ENCODE measurements at regions not wholly inside any gene's neighbourhood (a gene's known extent, or its start where the extent isn't known, plus 50 kb on each side); places are given as distances from the start of the nearest gene placed in this dataset.

DNA sequence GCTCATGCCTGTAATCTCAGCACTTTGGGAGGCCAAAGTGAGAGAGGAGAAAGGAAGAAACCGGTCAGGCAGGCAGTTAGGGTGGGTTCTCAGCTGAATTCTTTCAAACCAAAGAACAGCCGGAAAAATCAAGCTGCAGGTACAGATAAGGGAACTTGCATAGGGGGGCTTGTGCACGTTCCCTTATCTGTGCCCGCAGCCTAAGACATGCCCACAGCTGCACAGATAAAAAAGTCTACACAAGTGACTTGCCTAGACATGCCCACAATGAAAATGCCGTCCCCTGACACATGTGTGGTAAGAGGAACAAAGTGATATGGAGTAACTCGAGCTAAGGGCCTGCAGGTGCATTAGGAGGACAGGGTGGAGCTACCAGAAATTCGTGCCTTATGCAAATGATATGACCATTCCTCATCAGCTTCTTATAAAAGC is 175.8 kb upstream of the SALL4 start:
- H3K27ac ChIP-seq = no peak overlapping the region
- WGBS = 69% methylated on average over 7 of the region's 7 CpGs
- intact Hi-C loops (cut with DNase I) = no loop called here
- H3K9me3 ChIP-seq = no peaks in the 10 kb centered on the region
- H3K4me3 ChIP-seq = no peak overlapping the region
- TF ChIP-seq, protein P1, sequence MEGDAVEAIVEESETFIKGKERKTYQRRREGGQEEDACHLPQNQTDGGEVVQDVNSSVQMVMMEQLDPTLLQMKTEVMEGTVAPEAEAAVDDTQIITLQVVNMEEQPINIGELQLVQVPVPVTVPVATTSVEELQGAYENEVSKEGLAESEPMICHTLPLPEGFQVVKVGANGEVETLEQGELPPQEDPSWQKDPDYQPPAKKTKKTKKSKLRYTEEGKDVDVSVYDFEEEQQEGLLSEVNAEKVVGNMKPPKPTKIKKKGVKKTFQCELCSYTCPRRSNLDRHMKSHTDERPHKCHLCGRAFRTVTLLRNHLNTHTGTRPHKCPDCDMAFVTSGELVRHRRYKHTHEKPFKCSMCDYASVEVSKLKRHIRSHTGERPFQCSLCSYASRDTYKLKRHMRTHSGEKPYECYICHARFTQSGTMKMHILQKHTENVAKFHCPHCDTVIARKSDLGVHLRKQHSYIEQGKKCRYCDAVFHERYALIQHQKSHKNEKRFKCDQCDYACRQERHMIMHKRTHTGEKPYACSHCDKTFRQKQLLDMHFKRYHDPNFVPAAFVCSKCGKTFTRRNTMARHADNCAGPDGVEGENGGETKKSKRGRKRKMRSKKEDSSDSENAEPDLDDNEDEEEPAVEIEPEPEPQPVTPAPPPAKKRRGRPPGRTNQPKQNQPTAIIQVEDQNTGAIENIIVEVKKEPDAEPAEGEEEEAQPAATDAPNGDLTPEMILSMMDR (IDR thresholded peaks at IDR 0.05) = no peak
- no peak for TF ChIP-seq POLR2A (IDR thresholded peaks at IDR 0.05)
- no peak for TF ChIP-seq POLR2AphosphoS5 (IDR thresholded peaks at IDR 0.05)
- no peaks in the 10 kb centered on the region for H3K27me3 ChIP-seq (replicated peaks; ENCODE audit: insufficient read depth)
- no peaks in the 10 kb centered on the region for H3K36me3 ChIP-seq
- DNase-seq (ENCODE audit: low spot score) = no peak
- no peaks in the 10 kb centered on the region for H3K4me1 ChIP-seq (replicated peaks)

DNA sequence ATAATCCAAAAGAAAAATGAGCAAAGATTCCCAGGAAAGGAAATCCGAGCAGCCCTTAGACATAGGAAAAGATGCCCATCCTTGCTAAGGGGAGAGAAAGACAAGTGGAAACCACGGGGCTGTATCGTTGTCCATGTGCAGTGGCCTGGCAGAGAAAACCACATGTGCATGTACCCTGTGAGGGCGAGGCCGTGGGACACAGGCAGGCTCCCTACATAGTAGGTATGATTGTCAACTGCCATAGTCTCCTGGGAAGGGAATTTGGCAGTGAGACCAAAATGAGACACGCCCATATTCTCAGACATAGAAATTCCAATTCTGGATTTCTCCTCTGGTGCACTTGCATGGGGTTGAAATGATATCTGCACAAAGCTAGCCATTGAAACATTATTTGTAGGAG is 169.7 kb upstream of the SALL4 start:
- Histone ChIP-seq H3K27me3 (replicated peaks; ENCODE audit: insufficient read depth) (no peaks in the 10 kb centered on the region), H3K36me3 (no peaks in the 10 kb centered on the region), H3K4me3 (no peak overlapping the region), H3K9me3 (no peaks in the 10 kb centered on the region), H3K4me1 (replicated peaks) (no peaks in the 10 kb centered on the region), H3K27ac (no peak overlapping the region)
- intact Hi-C loops (cut with DNase I) = no loop called here
- DNase-seq (ENCODE audit: low spot score) = no peak
- TF ChIP-seq POLR2AphosphoS5 (IDR thresholded peaks at IDR 0.05) (no peak), POLR2A (IDR thresholded peaks at IDR 0.05) (no peak)
- TF ChIP-seq, protein P1 (IDR thresholded peaks at IDR 0.05) = no peak
- WGBS = 77% methylated on average over 6 of the region's 6 CpGs

DNA sequence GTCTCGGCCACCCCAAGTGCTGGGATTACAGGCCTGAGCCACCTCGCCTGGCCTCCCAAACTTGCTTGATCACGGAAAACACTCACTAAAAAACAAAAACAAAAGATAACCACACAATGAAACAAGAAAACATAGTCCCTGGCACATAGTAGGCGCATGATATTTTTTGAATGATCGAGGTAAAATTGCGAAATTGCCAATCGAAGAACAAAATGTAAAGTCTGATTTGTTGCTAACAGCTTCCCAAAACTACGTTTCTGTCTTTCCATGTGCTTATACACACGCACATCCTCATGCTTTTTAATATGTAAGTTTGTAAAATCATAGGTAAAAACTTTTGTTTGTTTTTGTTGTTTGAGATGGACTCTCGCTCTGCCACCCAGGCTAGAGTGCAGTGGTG is 168.5 kb upstream of the SALL4 start:
- 95% methylated on average over 10 of the region's 10 CpGs for WGBS
- no peaks in the 10 kb centered on the region for H3K9me3 ChIP-seq

DNA sequence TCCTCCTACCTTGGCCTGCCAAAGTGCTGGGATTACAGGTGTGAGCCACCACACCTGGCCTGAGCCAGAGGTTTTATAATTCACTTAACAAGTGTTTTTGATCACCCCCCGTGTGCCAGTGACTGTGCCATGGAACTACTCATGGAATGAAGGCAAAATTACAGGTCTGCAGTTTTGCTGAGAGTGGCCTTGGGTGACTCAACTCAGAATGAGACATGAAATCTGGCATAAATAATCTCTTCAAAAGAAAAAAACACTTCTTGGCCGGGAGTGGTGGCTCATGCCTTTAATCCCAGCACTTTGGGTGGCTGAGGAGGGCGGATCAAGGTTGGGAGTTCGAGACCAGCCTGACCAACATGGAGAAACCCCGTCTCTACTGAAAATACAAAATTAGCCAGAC is 166.9 kb upstream of the SALL4 start:
- WGBS = 98% methylated on average over 5 of the region's 5 CpGs
- Histone ChIP-seq H3K4me1 (replicated peaks) (no peaks in the 10 kb centered on the region), H3K9me3 (no peaks in the 10 kb centered on the region), H3K4me3 (no peak overlapping the region), H3K27me3 (replicated peaks; ENCODE audit: insufficient read depth) (no peaks in the 10 kb centered on the region), H3K27ac (no peak overlapping the region), H3K36me3 (no peaks in the 10 kb centered on the region)
- intact Hi-C loops (cut with DNase I) = no loop called here
- TF ChIP-seq, protein P1 (IDR thresholded peaks at IDR 0.05) = no peak
- TF ChIP-seq POLR2AphosphoS5 (IDR thresholded peaks at IDR 0.05) = no peak
- no peak for TF ChIP-seq POLR2A (IDR thresholded peaks at IDR 0.05)
- DNase-seq (ENCODE audit: low spot score) = no peak

More for the DNA sequence above, 168.5 kb upstream of the SALL4 start:
- intact Hi-C loops (cut with DNase I) = no loop called here
- H3K4me1 ChIP-seq (replicated peaks) = no peaks in the 10 kb centered on the region
- no peaks in the 10 kb centered on the region for H3K27me3 ChIP-seq (replicated peaks; ENCODE audit: insufficient read depth)
- no peak overlapping the region for H3K4me3 ChIP-seq
- H3K27ac ChIP-seq = no peak overlapping the region
- DNase-seq (ENCODE audit: low spot score) = no peak
- no peaks in the 10 kb centered on the region for H3K36me3 ChIP-seq
- TF ChIP-seq POLR2AphosphoS5 (IDR thresholded peaks at IDR 0.05) = no peak
- no peak for TF ChIP-seq POLR2A (IDR thresholded peaks at IDR 0.05)
- TF ChIP-seq, protein P1 (IDR thresholded peaks at IDR 0.05) = no peak

DNA sequence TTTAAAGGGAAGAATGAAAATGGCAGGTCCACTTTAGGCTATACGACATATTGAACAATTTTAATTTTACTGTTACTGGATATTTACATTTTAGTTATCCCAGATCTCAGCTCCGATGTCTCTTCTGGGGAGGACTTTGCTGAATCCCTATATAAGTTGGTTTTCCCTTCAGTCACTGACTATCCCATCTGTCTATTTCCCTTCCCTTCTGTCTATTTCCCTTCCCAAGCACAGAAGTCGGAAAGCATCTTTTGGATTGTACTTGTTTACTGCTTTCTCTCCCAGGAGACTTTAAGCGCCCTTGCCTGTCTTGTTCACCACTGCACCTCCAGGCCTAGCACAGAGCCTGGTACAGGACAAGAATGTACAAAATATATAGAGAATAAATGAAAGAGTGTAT is 165.8 kb upstream of the SALL4 start:
- Histone ChIP-seq H3K4me1 (replicated peaks) (no peaks in the 10 kb centered on the region), H3K4me3 (no peak overlapping the region), H3K27ac (no peak overlapping the region), H3K27me3 (replicated peaks; ENCODE audit: insufficient read depth) (no peaks in the 10 kb centered on the region), H3K36me3 (no peaks in the 10 kb centered on the region), H3K9me3 (no peaks in the 10 kb centered on the region)
- 94% methylated on average over 4 of the region's 4 CpGs for WGBS
- intact Hi-C loops (cut with DNase I) = no loop called here
- TF ChIP-seq POLR2A (IDR thresholded peaks at IDR 0.05) (no peak), POLR2AphosphoS5 (IDR thresholded peaks at IDR 0.05) (no peak)
- TF ChIP-seq, protein P1 (IDR thresholded peaks at IDR 0.05) = no peak
- no peak for DNase-seq (ENCODE audit: low spot score)
